Mammary epithelial cell (primary cell): ENCODE measurements at regions not wholly inside any gene's neighbourhood (a gene's known extent, or its start where the extent isn't known, plus 50 kb on each side); places are given as distances from the start of the nearest gene placed in this dataset.

Experiments
- CTCF ChIP-seq, 2 donors: IDR thresholded peaks in 1 of 2; conservative IDR thresholded peaks in 1 of 2; 2 replicates each; pipeline ENCODE4 v1.5.1; 2011 to 2012; ENCODE audit warnings: inconsistent platforms in 2 of 2, low read length in 2 of 2, mild to moderate bottlenecking in 2 of 2, control low read depth in 1 of 2, low read depth in 1 of 2; ENCODE audit not compliant: insufficient read depth in 1 of 2; ENCODE audit errors: extremely low read depth in 1 of 2
- EZH2 ChIP-seq: IDR thresholded peaks from 2 replicates; pipeline ENCODE4 v1.6.1; 2012; ENCODE audit warnings: low read length, inconsistent platforms, borderline replicate concordance

GRCh38 chr3:15948388-15948787 lies 150.6 kb upstream of the ANKRD28 start:
- TF ChIP-seq CTCF (conservative IDR thresholded peaks at IDR 0.05 in 1 of 2, IDR thresholded peaks at IDR 0.05 in 1 of 2; ENCODE audit: extremely low read depth in 1 of 2, insufficient read depth in 1 of 2, low read depth in 1 of 2, low read length in 2 of 2) (no peak), EZH2 (no peak)
